Sigmoid colon (tissue), 4 donors: ENCODE measurements at regions not wholly inside any gene's neighbourhood (a gene's known extent, or its start where the extent isn't known, plus 50 kb on each side); places are given as distances from the start of the nearest gene placed in this dataset.

ENCODE experiments used
- EP300 ChIP-seq, 4 donors: sonication (generic); formaldehyde crosslinking; IDR thresholded peaks; one replicate each; pipeline ENCODE4 v1.6.1; 2017; ENCODE audit warnings: antibody characterized with exemption in 4 of 4
- POLR2AphosphoS5 ChIP-seq, 4 donors: sonication (generic); formaldehyde crosslinking; IDR thresholded peaks; one replicate each; pipeline ENCODE4 v1.6.1; 2017; ENCODE audit warnings: antibody characterized with exemption in 4 of 4
- TF ChIP-seq, protein P1 (sequence below), 4 experiments: fragments of 450-650 bp in 3 of 4; fragments of 200-600 bp in 1 of 4; IDR thresholded peaks; one replicate each; pipeline ENCODE4 v1.5.1; 2016 to 2019; ENCODE audit warnings: antibody characterized with exemption in 4 of 4, mild to moderate bottlenecking in 3 of 4, moderate library complexity in 2 of 4

- TF ChIP-seq POLR2AphosphoS5 (IDR thresholded peaks at IDR 0.05), result no peak
- TF ChIP-seq, protein P1, sequence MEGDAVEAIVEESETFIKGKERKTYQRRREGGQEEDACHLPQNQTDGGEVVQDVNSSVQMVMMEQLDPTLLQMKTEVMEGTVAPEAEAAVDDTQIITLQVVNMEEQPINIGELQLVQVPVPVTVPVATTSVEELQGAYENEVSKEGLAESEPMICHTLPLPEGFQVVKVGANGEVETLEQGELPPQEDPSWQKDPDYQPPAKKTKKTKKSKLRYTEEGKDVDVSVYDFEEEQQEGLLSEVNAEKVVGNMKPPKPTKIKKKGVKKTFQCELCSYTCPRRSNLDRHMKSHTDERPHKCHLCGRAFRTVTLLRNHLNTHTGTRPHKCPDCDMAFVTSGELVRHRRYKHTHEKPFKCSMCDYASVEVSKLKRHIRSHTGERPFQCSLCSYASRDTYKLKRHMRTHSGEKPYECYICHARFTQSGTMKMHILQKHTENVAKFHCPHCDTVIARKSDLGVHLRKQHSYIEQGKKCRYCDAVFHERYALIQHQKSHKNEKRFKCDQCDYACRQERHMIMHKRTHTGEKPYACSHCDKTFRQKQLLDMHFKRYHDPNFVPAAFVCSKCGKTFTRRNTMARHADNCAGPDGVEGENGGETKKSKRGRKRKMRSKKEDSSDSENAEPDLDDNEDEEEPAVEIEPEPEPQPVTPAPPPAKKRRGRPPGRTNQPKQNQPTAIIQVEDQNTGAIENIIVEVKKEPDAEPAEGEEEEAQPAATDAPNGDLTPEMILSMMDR (IDR thresholded peaks at IDR 0.05), result no peak
- no peak for TF ChIP-seq EP300 (IDR thresholded peaks at IDR 0.05)
Observed at GRCh38 chr18:25950321-25950720, 140.1 kb downstream of the SS18 start.
